DOHH2 (cell line): ENCODE measurements at regions not wholly inside any gene's neighbourhood (a gene's known extent, or its start where the extent isn't known, plus 50 kb on each side); places are given as distances from the start of the nearest gene placed in this dataset.

Source experiments
- H3F3A ChIP-seq: fragments of 200-600 bp; sonication (generic), shearing (Covaris generic); 2 replicates; pipeline ENCODE4 v1.6.0; 2016; ENCODE audit warnings: antibody characterized with exemption, mild to moderate bottlenecking; ENCODE audit not compliant: control insufficient read depth, insufficient read depth
- H3K27ac ChIP-seq: fragments of 200-600 bp; sonication (generic); 2 replicates; pipeline ENCODE4 v1.5.1; 2014; ENCODE audit warnings: low read depth, mild to moderate bottlenecking, low read length, moderate library complexity
- H3K27me3 ChIP-seq: fragments of 200-600 bp; sonication (generic); 2 replicates; pipeline ENCODE4 v1.6.1; 2014; ENCODE audit warnings: mild to moderate bottlenecking, low read length, mixed read lengths; ENCODE audit not compliant: control insufficient read depth
- H3K36me3 ChIP-seq: fragments of 200-600 bp; sonication (generic); 2 replicates; pipeline ENCODE4 v1.6.1; 2014; ENCODE audit warnings: mild to moderate bottlenecking, low read length, moderate library complexity, mixed read lengths; ENCODE audit not compliant: control insufficient read depth
- H3K4me1 ChIP-seq: fragments of 200-600 bp; sonication (generic); 2 replicates; pipeline ENCODE4 v1.6.1; 2014; ENCODE audit warnings: mild to moderate bottlenecking, low read length, mixed read lengths; ENCODE audit not compliant: control insufficient read depth
- H3K4me2 ChIP-seq: fragments of 200-600 bp; sonication (generic); 2 replicates; pipeline ENCODE4 v1.6.0; 2014; ENCODE audit warnings: mild to moderate bottlenecking, low read length, moderate library complexity
- H3K4me3 ChIP-seq: fragments of 200-600 bp; sonication (generic); 2 replicates; pipeline ENCODE4 v1.5.1; 2014; ENCODE audit warnings: mild to moderate bottlenecking, low read length, mixed read lengths
- H3K79me2 ChIP-seq: fragments of 200-600 bp; sonication (generic); 2 replicates; pipeline ENCODE4 v1.6.1; 2014; ENCODE audit warnings: mild to moderate bottlenecking, low read length, mixed read lengths; ENCODE audit not compliant: control insufficient read depth
- H3K9me2 ChIP-seq: fragments of 200-600 bp; sonication (generic); replicated peaks from 2 replicates; pipeline ENCODE4 v1.6.1; 2014; ENCODE audit warnings: mild to moderate bottlenecking, low read length, mixed read lengths; ENCODE audit not compliant: control insufficient read depth
- H3K9me3 ChIP-seq: fragments of 200-600 bp; sonication (generic); 2 replicates; pipeline ENCODE4 v1.6.1; 2014; ENCODE audit warnings: antibody characterized with exemption, low read length, mixed read lengths; ENCODE audit not compliant: control insufficient read depth, insufficient read depth
- H4K20me1 ChIP-seq: fragments of 200-600 bp; sonication (generic); 2 replicates; pipeline ENCODE4 v1.6.0; 2014; ENCODE audit warnings: low read depth, mild to moderate bottlenecking, antibody characterized with exemption, low read length, moderate library complexity; ENCODE audit not compliant: control insufficient read depth, insufficient read depth
- EZH2phosphoT487 ChIP-seq: fragments of 200-600 bp; sonication (generic); IDR thresholded peaks from 2 replicates; pipeline ENCODE4 v1.6.1; 2017; ENCODE audit warnings: borderline replicate concordance, mild to moderate bottlenecking, antibody characterized with exemption, low read length, moderate library complexity, mixed read lengths
- TF ChIP-seq, protein P1 (sequence below): fragments of 200-600 bp; sonication (generic); IDR thresholded peaks from one replicate; pipeline ENCODE4 v1.5.1; 2014; ENCODE audit warnings: antibody characterized with exemption, mild to moderate bottlenecking, low read depth, low read length; ENCODE audit not compliant: poor library complexity, severe bottlenecking

DNA sequence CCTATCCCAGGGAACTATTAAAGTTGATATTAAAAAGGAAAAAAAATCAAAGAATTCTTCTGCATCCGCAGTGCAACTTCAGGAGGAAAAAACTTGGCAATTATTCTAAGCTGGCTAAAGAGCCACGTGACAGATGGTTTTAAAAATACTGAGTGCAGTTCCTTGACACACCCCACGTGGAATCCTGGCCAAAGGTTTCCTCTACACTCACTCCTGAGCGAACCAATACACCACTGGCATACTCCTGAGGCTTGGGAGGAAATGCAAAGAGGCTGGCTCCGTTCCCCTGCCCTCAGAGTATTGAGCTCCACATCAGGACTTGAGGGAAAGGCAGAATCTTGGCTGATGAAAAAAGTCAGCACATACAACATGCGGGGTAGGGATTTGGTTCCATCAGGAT lies 133.8 kb upstream of the ATP6AP2 start:
- Histone ChIP-seq H3K4me2 (no peak overlapping the region), H3K36me3 (no peaks in the 10 kb centered on the region)

DNA sequence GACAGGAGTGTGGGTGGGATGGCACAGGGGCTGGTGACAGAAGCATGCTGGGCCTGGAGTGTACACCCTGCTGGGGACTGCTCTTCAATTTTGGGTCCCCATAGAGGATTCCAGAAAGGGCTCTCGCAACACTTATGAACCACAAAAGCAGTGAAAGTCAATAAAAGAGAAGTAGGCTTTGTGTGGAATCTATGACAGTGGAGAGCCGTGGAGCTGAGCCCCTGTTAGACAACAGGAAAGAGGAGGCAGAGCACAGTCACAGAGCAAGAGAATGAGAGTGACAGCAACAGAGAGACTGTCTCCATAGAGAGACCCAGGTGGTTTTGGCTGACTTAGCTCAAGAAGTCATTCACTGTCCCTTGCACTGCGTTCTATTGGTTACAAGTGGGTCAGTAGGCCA lies 135.1 kb upstream of the ATP6AP2 start:
- no peak overlapping the region for H3K27ac ChIP-seq
- no peaks in the 10 kb centered on the region for H3K9me3 ChIP-seq
- no peak overlapping the region for H3K4me2 ChIP-seq
- H3K4me3 ChIP-seq = no peak overlapping the region
- H3K79me2 ChIP-seq = no peaks in the 10 kb centered on the region
- no peaks in the 10 kb centered on the region for H3K4me1 ChIP-seq
- no peaks in the 10 kb centered on the region for H3K27me3 ChIP-seq
- H4K20me1 ChIP-seq = no peaks in the 10 kb centered on the region
- H3K9me2 ChIP-seq = no peaks in the 10 kb centered on the region
- TF ChIP-seq, protein P1, sequence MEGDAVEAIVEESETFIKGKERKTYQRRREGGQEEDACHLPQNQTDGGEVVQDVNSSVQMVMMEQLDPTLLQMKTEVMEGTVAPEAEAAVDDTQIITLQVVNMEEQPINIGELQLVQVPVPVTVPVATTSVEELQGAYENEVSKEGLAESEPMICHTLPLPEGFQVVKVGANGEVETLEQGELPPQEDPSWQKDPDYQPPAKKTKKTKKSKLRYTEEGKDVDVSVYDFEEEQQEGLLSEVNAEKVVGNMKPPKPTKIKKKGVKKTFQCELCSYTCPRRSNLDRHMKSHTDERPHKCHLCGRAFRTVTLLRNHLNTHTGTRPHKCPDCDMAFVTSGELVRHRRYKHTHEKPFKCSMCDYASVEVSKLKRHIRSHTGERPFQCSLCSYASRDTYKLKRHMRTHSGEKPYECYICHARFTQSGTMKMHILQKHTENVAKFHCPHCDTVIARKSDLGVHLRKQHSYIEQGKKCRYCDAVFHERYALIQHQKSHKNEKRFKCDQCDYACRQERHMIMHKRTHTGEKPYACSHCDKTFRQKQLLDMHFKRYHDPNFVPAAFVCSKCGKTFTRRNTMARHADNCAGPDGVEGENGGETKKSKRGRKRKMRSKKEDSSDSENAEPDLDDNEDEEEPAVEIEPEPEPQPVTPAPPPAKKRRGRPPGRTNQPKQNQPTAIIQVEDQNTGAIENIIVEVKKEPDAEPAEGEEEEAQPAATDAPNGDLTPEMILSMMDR = no peak
- no peak for TF ChIP-seq EZH2phosphoT487
- no peaks in the 10 kb centered on the region for H3K36me3 ChIP-seq
- no peaks in the 10 kb centered on the region for H3F3A ChIP-seq

More for the DNA sequence above, 133.8 kb upstream of the ATP6AP2 start:
- TF ChIP-seq, protein P1 = no peak
- no peak for TF ChIP-seq EZH2phosphoT487
- Histone ChIP-seq H3K79me2 (no peaks in the 10 kb centered on the region), H3K4me1 (no peaks in the 10 kb centered on the region), H3K9me3 (no peaks in the 10 kb centered on the region), H3F3A (no peaks in the 10 kb centered on the region), H3K27me3 (no peaks in the 10 kb centered on the region), H4K20me1 (no peaks in the 10 kb centered on the region), H3K4me3 (no peak overlapping the region), H3K27ac (no peak overlapping the region), H3K9me2 (no peaks in the 10 kb centered on the region)

DNA sequence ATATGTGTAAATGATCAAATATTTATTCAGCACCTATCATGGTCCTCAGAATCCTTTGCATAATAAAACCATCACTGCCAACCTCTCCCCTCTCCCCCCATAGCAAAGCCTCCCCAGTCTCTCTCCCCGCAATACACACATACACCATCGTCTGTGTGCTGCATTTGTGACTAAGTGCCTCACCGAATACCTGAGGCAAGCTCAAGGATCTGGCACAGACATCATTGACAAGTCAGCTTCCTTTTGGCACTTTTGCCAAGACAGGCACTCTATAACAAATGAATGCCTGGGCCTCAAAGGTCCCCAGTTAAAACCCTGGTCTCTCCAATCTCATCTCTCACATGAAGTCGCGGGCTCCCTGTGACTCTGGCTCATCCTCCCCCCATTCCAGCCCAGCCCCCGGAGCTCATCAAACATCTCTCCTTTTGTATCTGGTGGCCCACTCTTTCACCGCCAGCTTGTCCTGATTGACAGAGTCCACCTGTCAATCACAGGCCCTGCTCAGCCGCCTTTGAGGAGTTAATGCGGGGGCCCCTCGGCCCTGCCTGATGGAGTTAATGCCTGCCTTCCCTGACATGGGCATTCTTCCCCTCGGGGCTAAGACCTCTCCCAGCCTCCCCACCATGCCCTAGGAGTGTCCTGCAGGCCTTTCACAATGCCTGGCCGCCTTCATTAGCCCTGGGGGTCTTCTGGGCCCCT lies 135.8 kb upstream of the ATP6AP2 start:
- no peak for TF ChIP-seq EZH2phosphoT487
- TF ChIP-seq, protein P1 = no peak
- Histone ChIP-seq H3K27me3 (no peaks in the 10 kb centered on the region), H3F3A (no peaks in the 10 kb centered on the region), H3K4me1 (no peaks in the 10 kb centered on the region), H3K79me2 (no peaks in the 10 kb centered on the region), H3K9me2 (no peaks in the 10 kb centered on the region), H3K4me3 (no peak overlapping the region), H3K9me3 (no peaks in the 10 kb centered on the region), H3K36me3 (no peaks in the 10 kb centered on the region), H3K27ac (no peak overlapping the region), H3K4me2 (no peak overlapping the region), H4K20me1 (no peaks in the 10 kb centered on the region)
